ENCODE measurements at regions not wholly inside any gene's neighbourhood (a gene's known extent, or its start where the extent isn't known, plus 50 kb on each side); places are given as distances from the start of the nearest gene placed in this dataset.

DNA sequence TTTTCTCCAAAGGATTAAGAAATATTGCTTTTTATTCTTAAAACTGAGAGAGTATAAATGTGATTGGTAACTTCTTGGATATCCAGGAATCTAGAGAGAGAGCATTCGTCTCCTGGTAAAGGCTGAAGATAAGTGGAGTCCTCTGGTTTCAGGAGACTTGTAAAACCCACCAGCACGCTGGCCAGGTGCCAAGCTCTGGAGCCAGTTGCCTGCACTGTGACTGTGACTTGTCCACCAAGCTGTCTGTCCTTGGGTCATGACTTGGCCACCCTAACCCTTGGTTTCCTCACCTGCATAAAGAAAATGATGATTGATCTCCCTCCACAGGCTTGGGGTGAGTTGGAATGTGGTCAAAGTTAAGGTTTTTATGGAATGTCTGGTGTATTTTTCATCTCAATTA lies 185.4 kb upstream of the NCKAP5 start:
- H3K27me3 ChIP-seq (ENCODE audit: insufficient read depth in 3 of 3, low read length in 2 of 3), result no peaks in the 10 kb centered on the region
- WGBS, 3 donors, result 54 to 59% (median 55%) methylated on average over 2 of the region's 2 CpGs
- intact Hi-C loops (cut with DNase I), result no loop called here
- H3K36me3 ChIP-seq (ENCODE audit: insufficient read depth in 1 of 2, low read depth in 1 of 2), result no peaks in the 10 kb centered on the region
- H3K4me3 ChIP-seq, result no peak overlapping the region
- no peak overlapping the region for H3K27ac ChIP-seq
- DNase-seq, result peak in 1 of 2 donors; percentile 17
- no peaks in the 10 kb centered on the region for H3K9me3 ChIP-seq
- peaks cover 6% of the 10 kb centered on the region for H3K4me1 ChIP-seq
- no peak for ATAC-seq
- TF ChIP-seq, protein P1, sequence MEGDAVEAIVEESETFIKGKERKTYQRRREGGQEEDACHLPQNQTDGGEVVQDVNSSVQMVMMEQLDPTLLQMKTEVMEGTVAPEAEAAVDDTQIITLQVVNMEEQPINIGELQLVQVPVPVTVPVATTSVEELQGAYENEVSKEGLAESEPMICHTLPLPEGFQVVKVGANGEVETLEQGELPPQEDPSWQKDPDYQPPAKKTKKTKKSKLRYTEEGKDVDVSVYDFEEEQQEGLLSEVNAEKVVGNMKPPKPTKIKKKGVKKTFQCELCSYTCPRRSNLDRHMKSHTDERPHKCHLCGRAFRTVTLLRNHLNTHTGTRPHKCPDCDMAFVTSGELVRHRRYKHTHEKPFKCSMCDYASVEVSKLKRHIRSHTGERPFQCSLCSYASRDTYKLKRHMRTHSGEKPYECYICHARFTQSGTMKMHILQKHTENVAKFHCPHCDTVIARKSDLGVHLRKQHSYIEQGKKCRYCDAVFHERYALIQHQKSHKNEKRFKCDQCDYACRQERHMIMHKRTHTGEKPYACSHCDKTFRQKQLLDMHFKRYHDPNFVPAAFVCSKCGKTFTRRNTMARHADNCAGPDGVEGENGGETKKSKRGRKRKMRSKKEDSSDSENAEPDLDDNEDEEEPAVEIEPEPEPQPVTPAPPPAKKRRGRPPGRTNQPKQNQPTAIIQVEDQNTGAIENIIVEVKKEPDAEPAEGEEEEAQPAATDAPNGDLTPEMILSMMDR (IDR thresholded peaks at IDR 0.05), result no peak

DNA sequence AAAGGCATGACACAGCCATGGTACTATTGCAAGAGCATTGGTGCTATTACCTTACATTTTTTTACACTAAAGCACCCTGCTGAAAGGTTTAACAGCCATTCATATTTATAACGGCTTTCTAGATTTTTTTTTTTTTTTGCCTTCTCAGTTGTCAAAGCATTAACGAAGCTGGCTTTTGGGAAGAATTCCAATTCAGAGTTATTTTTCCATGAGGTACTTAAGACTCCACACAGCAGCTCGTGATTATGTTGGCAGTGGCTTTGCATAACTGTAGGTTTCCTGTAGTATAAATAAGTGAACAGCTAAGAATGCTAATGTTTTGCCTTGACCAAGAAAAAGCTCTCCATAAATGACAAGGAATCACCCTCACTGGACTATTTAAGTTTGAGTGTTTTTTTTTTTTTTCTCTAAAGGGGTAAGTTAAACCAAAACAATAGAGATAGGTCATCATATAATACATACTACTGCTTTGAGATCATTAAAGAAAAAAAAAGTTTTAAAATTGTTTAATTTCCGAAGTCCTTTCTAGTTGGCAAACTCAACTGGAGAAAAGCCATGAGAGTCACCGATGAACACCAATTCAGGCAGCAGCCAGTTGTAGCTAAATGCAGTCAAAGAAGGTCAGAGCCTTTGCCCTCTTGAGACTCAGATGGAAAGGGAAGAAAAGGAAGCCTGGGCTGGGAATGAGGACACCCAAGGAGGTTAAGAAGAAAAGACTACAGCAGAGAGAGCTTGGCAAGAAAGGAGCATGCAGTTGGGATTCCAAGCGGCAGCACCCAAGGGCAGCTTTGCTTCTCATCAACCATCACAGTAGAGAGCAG lies 187.4 kb upstream of the NCKAP5 start:
- Histone ChIP-seq H3K36me3 (ENCODE audit: insufficient read depth in 1 of 2, low read depth in 1 of 2) (no peaks in the 10 kb centered on the region), H3K4me1 (peaks cover 6% of the 10 kb centered on the region), H3K27ac (no peak overlapping the region), H3K4me3 (no peak overlapping the region), H3K27me3 (ENCODE audit: insufficient read depth in 3 of 3, low read length in 2 of 3) (no peaks in the 10 kb centered on the region), H3K9me3 (no peaks in the 10 kb centered on the region)
- ATAC-seq (no peak), DNase-seq (no peak)
- intact Hi-C loops (cut with DNase I), result no loop called here
- TF ChIP-seq, protein P1 (IDR thresholded peaks at IDR 0.05), result no peak
- 21 to 23% (median 23%) methylated on average over 6 of the region's 6 CpGs for WGBS, 3 donors

- Histone ChIP-seq H3K36me3 (ENCODE audit: insufficient read depth in 1 of 2, low read depth in 1 of 2) (no peaks in the 10 kb centered on the region), H3K4me1 (peaks cover 6% of the 10 kb centered on the region), H3K4me3 (no peak overlapping the region), H3K27ac (no peak overlapping the region), H3K27me3 (ENCODE audit: insufficient read depth in 3 of 3, low read length in 2 of 3) (no peaks in the 10 kb centered on the region), H3K9me3 (no peaks in the 10 kb centered on the region)
- WGBS, 3 donors, result 61 to 74% (median 72%) methylated on average over 1 of the region's 1 CpG
- intact Hi-C loops (cut with DNase I), result no loop called here
- ATAC-seq, result no peak
- DNase-seq, result no peak
- TF ChIP-seq, protein P1 (IDR thresholded peaks at IDR 0.05), result no peak
Measured at GRCh38 chr2:133756833-133757232, 188.6 kb upstream of the NCKAP5 start.

- no peak overlapping the region for H3K27ac ChIP-seq
- no peaks in the 10 kb centered on the region for H3K9me3 ChIP-seq
- TF ChIP-seq, protein P1 (IDR thresholded peaks at IDR 0.05), result no peak
- 67 to 87% (median 69%) methylated on average over 3 of the region's 3 CpGs for WGBS, 3 donors
- intact Hi-C loops (cut with DNase I), result no loop called here
- H3K4me1 ChIP-seq, result peaks cover 4% of the 10 kb centered on the region
- DNase-seq, result no peak
- no peaks in the 10 kb centered on the region for H3K36me3 ChIP-seq (ENCODE audit: insufficient read depth in 1 of 2, low read depth in 1 of 2)
- H3K27me3 ChIP-seq (ENCODE audit: insufficient read depth in 3 of 3, low read length in 2 of 3), result no peaks in the 10 kb centered on the region
- no peak for ATAC-seq
- H3K4me3 ChIP-seq, result no peak overlapping the region
Measured at GRCh38 chr2:133760376-133760775, 192.1 kb upstream of the NCKAP5 start.

- Histone ChIP-seq H3K27ac (no peak overlapping the region), H3K4me3 (no peak overlapping the region), H3K9me3 (no peaks in the 10 kb centered on the region), H3K36me3 (ENCODE audit: insufficient read depth in 1 of 2, low read depth in 1 of 2) (no peaks in the 10 kb centered on the region), H3K4me1 (no peaks in the 10 kb centered on the region), H3K27me3 (ENCODE audit: insufficient read depth in 3 of 3, low read length in 2 of 3) (no peaks in the 10 kb centered on the region)
- WGBS, 3 donors, result 20 to 31% (median 30%) methylated on average over 2 of the region's 2 CpGs
- ATAC-seq (peak in 3 of 4 donors; percentile 40 to 76 (median 47)), DNase-seq (no peak)
- TF ChIP-seq, protein P1 (IDR thresholded peaks at IDR 0.05), result no peak
- intact Hi-C loops (cut with DNase I), result no loop called here
Measured at GRCh38 chr2:133765658-133766057, 197.4 kb upstream of the NCKAP5 start.

All from psoas muscle (tissue), 7 donors.